ENCODE measurements at regions not wholly inside any gene's neighbourhood (a gene's known extent, or its start where the extent isn't known, plus 50 kb on each side); places are given as distances from the start of the nearest gene placed in this dataset.

DNA sequence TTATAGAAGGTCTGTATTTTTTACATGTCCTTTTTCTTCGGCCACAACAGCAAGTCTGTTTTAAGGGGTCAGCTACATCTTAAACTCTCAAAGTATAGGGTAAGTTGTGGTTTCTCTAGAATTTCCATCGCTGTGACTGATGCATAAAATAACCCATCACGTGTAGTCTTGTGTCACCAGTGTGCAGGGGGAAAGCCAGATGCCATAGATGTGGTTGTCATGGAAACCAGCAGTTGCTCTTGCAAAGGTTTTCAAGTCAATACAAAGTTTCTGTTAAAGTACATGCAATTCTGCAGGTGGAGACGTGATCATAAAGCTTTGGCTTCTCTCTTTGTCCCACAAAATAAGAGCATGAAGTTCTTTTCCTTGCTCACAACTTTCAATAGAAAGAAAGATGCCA, 210.3 kb upstream of the ONECUT1 start:
- DNase-seq, result no peak

DNA sequence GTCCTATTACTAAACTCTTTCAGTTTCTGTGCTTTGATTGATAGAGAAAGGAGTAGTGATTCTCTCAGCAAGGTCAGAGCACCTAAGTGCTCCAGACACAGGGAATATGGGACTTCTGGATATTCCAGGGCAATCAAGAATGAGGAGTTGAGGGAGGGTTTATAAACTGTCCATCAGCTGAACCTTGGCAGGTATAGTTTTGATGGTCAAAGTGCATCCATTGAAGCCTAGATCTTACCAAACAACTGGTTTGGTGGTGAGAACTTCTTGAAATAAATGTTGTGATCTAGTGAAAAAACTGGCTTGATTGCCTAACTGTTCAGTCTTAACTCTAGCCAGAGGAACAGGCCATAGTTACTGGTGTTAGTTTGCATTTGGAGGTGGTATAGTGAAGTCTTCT, 207.0 kb upstream of the ONECUT1 start:
- no peak for DNase-seq

DNA sequence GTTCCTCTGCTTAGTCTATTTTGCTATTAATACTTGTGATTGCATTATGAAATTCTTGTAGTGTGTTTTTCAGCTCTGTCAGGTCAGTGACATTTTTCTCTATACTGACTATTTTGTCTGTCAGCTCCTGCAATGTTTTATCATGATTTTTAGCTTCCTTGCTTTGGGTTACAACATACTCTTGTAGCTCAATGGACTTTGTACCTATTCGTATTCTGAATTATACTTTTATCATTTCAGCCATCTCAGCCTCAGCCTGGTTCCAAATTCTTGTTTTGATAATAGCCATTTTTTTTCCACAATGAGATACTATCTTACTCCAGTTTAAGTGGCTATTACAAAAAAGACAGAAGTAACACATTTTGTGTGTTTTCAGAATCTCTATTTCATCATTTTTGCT, 204.2 kb upstream of the ONECUT1 start:
- no peak for DNase-seq

DNA sequence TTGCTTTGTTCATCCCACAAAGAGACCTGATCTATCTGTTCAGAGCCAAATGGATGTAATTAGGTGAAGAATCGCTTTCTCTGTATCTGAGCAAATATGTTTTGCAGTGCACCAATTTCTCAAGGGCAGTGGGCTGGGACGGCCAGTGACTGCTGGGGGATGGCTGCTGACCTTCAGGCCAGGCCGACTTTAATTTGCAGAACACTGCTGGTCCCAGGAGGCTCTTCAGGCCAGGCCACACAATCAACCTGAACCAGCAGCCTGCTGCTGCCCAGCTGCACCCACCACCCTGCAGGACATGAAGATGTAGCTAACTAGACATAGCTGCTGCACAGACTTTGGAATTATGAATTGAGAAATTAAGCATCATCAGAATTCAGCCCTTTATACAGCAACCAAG, 194.4 kb upstream of the ONECUT1 start:
- no peak for DNase-seq

DNA sequence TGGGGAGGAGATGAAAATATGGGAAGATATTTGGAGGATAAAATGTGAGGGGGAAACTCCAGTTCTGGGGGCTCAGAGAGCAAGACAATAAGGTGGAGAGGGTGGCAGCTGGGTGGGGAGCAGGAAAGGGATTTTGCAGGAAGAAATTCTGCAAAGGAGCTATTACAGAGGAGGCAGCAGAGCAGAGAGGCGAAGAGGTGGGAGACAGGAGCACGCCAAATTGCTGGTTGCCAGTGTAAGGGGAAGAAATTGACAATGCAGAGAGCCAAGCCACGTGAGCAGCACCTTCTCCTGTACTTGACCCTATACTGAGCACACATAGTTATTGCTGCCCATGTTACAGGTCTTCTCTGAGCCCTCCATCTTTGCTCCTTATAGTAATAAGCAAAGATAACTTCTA, 190.3 kb upstream of the ONECUT1 start:
- DNase-seq, result no peak

DNA sequence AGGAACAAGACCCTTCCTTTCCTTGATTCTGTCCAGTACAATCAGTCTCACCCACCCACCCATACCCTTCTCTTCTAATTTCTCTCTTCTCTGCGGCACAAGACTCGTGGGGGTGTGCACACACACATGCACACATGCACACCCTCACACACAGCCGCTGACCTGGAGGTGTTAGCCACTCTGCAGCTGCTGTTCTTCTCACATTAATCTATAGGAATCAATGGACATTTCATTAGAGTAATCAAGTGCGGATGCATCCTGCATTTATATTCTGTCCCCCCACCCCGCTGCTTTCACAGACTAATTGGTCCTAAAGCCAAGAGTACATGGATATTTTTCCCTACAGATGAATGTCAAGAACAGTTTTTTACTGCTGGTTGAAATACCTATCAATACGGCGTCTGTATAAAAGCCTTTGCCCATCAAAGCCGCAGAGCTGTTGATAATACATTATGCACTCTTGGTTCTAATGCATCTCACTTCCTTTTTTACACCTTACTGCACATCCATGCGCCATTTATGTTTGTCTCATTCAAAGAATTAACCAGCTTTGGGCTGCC, 186.5 kb upstream of the ONECUT1 start:
- no peak for DNase-seq

DNA sequence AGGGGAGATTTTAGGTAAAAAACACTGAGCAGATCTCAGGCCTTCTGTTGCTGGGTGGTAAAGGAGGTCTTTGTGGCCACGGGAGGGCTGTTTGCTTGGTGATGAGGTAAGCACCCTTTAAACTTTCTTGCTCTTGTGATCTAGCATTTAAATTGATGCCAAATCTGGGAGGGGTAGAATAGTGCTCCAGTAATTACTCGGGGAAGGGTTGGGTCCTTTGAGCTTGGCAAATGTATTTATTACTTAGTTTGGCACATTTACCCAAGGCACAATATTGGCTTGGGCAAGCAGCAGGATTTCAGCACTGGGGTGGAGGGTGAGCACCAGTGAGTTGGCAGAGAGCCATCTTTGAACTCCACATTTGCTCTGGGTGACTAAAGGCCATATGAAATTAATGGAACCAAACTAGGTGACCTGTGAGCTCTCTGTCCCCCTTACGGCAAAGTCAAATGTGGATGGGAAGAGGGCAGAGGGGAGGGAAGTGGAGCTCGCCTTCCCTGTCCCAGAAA, 185.9 kb upstream of the ONECUT1 start:
- DNase-seq, result no peak

DNA sequence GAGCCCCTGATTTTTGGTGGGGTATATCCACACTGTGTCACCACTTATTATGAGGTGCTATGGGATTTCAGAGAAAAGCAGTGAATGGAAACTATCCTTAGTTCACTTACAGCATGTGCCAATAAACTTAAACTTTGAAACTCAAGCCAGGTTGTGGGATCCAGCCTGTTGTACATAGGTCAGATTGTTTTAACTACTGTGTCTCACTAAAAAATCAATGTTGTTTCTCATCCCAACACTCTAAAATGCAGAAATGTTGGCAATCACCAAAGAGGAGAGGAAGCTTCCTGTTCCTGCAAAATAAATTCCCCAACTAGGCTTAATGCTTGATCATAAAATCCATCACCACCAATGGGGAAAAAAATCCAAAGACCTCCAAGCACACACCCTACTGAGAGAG, 173.7 kb upstream of the ONECUT1 start:
- DNase-seq, result no peak

DNA sequence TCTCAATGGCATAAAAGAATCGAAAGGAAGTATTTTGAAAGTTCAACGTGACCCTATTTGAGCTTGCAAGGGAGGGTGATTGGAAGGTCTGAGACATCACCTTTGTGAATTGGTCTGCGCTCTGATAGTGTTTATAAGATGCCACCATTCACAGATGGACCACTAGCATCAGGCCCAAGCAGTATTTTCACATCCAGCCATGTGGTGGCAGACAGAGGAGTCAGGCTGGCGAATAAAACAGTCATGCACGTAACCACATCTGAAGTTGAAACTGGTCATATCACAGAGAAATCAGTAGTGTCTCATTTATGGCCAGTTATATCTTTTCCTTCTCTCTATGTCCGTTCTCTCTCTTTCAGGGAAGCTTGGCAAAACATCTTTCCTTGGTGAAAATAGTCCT, 170.1 kb upstream of the ONECUT1 start:
- no peak for DNase-seq

DNA sequence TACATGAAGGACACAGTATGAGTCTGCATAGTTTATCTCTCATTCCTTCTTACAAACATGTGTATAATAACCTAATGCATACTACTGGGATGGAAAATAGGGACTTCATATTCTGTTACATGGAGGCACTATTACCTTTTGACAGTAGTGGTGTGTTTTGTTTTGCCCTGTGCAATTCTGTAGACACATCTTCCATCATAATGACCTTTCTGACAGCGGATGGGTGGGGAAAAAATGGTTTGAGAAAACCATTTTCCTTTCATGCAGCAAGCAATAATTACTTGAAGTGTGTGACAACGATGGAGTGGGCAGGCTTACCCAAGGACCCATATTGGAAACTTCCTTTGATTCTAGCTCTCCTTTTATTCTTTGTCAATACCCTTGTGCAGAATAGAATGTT, 153.6 kb upstream of the ONECUT1 start:
- no peak for DNase-seq

DNA sequence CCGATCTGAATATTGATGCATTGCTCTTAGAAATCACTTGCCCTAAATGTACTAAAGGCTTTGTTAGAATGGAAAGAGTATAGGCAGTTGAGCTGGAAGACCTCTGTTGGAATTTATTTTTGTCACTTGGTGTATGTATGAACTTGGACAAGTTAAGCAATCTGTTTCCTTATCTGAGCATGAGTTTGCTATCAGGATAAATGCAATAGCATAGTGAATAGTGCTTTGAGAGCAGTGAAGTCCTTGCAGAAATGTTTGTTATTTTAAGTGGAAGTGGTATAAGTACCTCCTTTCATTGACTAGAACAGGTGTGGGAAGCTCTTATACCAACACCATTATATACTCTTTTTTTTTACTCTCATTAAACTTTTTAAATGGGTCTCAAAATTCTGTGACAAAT, 146.4 kb upstream of the ONECUT1 start:
- DNase-seq, result no peak

DNA sequence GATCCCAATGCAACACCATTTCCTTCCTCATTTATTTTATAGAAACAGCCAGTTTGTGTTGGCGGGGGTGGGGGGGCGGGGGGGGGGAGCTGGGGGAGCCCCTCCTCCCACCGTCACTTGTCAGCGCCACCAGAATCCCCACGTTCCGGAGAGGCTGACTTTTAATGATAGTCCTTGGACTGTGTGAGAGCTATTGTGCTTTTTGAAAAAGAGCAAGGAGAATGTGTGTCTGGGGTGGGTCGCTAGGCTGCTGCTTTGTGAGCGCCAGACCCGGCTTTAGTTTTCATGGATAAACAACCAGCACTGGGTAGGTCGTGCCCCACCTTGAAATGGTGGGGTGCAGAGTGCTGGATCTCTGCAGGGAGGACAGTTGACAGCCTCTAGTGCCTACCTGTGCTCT, 135.0 kb upstream of the ONECUT1 start:
- no peak for DNase-seq

DNA sequence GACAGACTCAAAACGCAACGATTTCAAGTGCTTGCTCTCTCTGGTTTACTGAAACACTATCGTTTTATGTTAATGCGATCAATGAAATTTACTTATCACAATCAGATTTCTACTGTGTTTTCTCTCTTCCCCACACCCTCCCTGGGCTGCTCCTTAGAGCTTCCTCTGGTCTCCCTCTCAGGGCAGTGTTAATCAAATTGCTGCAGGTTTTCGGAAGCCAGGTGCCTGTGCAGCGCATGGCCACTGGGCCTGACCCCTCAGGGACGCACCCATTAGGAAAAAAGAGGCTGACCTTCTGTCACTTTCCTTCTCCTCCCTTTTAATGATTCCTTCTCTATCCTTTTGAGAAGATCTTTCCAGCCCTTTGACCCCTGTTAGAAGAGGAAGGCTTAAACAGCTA, 134.5 kb upstream of the ONECUT1 start:
- no peak for DNase-seq

DNA sequence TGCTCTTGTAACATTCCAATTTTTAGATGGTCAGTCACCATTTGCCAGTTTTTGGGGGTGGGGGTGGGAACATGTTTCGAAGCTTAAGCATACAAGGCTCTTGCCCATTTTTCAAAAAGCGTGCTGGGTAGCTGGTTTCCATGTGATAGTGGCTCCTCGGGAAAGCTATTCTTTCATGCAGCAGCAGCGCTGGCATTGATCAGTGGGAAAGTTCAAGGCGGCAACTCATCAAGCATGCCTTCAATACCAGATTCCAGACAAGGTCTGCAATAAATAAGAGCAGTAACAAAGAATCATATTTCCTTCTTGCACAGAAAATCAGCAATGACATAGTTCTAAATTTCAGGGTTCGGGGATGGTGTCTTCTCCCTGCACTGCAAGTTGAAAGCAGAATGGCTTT, 133.5 kb upstream of the ONECUT1 start:
- no peak for DNase-seq

DNA sequence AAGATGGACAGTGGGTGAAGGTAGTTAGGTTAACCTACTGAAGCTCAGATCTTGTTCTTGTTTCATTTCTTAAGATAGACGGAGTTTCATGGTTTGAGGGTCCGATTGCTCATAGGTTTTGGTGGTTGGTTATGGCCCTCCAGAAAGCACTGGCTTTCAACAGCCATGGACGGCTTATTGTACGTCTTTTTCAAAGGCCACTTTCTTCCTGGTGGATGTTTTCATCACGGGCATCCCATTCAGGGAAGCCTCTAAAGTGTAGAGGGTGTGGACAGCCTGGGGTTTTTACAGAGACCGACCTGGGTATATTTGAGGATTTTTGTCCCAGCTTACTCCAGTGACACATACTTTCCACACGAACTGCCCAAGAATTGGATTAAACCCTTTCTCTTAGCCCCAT, 132.7 kb upstream of the ONECUT1 start:
- no peak for DNase-seq

DNA sequence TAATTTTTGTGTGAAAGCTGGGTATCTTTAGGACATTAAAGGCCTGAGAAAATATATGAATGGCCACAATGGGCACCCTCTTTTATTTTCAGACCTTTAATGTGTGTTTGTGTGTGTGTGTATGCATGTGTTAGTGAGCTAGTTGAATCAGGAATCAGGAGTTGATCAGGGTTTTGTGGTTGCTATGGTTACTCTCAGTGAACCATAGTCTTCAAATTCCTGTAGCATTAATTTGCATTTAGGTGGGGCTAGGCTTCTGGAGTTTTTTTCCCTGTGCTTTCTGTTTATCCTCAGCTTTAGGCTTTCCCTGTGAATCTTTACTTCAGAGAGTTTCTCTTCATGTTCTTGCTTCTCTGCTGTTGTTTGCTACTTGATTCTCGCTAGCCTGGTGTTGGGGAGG, 122.0 kb upstream of the ONECUT1 start:
- no peak for DNase-seq

DNA sequence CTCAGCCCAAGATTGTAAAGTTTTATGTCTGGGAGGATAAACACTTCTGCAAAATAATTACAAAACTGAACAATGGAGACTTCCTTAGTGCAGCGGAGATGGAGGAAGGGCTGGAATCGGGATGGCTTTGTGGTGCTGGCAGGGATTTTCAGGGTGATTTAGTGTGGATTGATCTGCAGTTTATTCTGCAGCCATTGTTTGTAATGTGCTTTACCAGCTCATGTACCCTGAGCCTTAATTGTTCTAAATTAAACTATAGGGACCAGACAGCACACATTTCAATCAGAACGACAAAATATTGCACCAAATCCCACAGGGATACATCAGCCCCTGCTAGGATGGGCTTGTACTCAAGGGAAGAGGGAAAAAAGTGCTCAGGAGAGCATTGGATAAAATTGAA, 103.2 kb upstream of the ONECUT1 start:
- DNase-seq, result no peak

DNA sequence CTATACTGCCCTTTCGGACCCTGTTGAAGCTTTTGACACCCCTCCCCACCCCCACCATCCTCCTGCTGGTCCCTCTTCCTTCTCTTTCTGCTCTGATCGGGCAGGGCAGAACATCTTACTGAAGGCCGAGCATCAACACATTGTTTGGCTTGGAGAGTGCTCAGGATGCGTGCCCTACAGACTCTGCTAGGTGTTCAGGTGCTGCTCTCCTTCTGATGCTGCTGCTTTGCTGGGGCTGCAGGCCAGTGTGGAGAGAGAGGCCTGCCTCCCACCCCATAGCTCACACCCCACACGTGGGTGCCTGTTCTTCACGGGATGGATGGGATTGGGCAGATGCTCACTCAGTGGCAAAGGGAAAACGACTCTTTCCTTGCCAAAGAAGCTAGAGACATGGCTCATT, 89.8 kb upstream of the ONECUT1 start:
- no peak for DNase-seq

DNA sequence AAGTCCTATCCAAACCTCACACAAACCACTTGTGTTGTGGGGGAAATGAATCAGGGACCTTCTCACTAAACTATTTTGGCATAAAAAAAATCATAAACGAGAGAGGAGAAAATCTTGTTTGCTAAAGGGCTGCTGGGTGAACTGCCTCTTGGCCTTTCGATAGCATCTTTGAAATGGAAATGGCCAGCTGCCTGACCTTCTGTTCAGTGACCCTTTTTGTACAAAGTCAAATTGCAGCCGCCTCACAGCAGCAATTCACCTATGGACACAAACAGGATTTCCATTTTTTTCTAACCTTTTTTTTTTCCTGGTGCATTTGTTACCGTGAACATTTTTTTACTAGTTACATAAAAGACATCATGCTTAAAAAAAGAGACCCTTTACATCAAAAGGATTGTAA, 89.0 kb upstream of the ONECUT1 start:
- no peak for DNase-seq

DNA sequence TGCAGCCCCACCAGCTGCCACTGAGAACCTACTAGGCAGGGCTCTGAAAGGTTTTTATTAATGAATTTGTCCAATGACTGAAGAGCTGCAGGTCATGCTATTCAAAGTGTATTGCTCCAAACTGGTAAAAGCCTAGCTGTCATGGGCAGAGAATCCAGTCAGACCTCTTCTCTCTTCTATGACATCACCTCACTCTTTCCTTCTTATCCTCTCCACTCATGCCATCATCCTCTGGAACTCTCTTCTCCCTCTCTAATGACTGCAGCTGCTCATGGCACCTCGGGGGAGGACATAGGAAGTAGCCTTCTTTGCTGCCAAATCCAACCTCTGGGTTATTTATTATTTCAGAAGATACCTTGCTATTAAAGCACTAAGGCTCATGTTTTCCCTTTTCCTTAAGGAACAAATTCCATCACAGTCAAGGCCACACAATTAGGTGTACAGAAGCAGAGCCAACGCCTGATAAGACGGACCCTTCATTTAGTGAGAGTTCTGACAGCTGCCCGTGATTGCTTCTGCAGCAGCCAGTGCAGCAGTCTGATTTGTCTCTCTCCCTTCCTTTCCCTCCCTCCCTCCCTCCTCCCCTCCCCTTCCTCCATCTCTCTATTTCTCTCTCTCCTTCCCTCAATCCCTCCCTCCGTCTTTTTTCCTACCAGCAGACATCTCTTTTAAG, 87.0 kb upstream of the ONECUT1 start:
- DNase-seq, result no peak

DNA sequence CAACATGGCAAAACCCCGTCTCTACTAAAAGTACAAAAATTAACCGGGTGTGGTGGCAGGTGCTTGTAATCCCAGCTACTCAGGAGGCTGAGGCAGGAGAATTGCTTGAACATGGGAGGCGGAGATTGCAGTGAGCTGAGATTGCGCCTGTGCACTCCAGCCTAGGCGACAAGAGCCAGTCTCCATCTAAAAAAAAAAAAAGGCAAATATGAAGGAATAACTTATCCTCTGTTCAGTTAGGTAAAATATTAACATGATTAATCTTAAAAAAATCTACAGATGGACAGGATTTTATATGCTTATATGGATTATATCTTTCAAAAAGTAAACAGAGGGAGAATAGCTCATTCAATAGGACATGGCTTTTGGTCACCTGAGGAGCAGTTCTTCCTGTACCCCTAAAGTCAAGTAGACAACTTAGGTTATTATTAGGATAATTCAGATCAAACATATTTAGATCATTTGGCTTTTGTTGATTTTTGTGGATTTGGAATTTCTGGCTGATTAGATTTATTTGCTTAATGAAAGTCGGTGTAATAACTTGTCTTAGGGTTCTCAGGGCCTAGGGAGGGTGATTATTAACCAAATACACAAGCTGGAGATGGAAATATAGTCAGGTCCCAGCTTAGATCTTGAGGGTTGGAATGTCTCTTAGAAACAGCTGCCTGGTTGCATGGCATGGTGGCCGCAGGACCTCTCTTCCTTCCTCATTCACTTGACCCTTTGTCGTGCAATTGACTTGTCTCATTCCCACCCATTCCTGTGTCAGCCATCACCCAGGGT, 82.1 kb upstream of the ONECUT1 start:
- DNase-seq, result no peak

DNA sequence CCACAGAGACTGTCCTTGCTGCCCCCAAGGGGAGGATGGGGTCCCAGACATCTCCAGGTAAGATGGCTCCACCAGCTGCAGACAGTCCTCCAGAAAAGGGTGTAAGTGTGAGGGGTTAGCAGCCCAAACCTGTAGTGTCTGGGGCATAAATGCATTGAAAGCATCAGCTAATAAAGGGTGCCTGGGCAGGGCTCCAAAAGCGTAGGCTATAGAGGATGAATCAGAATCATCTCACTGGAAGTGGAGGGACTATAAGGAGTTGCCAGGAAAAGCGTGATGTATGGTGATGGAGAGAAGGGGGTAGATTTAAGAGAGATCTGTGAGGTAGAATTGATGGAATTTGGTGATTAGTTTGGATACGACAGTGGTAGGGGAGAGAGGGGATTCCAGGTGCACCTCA, 79.9 kb upstream of the ONECUT1 start:
- no peak for DNase-seq

DNA sequence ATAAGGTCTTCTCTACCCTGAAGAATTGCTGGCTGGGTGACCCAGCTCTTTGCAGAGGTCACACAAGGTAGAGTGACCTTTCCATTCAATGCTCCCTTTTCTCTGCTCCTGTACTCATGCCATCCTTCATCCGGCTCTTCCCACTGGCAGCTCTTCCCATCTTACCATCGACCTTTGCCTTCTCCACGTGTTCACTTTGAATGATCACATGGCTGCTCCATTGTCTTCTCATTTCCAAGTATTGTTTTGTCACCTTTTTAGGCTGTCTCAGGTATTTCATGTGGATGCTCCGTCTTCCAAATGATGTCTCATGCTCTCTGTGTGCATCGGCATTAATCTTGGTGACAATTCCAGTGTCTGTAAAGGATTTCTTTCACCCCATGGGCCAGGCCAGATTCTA, 76.6 kb upstream of the ONECUT1 start:
- no peak for DNase-seq

DNA sequence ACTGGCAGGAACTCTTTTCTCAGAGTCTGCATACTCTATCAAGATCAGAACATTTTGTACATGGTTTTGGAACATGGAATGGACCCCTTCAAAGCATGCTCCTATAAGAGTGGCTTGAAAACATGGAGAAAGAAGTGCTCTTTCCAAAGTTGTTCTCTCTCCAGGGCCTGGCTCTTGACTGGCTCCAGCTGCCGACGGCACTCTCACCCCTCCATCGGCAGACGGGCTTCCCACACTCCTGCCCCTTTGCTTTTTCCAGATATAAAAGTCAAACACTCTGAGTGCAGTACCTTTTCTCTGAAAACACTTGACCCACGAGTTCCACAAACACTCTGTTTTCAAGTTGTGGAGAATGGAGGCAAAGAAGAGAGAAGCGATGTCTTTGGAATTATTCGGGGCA, 72.5 kb upstream of the ONECUT1 start:
- DNase-seq, result no peak

DNA sequence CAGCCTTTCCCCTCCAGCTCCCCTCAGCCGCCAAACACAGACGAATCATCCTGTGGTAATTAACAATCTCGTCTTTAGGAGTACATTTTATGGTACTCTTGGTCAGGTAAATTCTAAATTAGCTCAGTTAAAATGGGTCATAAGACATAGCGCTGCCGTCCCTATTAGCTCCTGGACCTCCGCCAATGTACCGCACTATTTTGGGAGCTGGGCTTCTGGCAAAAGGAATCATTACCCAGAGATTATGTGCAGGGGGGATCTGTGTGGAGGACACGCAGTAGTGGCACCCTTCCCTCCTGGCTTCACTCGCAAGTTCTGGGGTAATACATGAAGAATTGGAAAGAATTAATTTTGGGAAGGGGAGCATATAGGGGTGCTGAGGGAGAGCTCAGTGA, 68.6 kb upstream of the ONECUT1 start:
- no peak for DNase-seq

Measured in 8988T (cell line).